ENCODE measurements at regions not wholly inside any gene's neighbourhood (a gene's known extent, or its start where the extent isn't known, plus 50 kb on each side); places are given as distances from the start of the nearest gene placed in this dataset.
"Not testable (repeated sequence)": the region's sequence is repeated elsewhere in the genome, so short reads cannot be mapped to it uniquely, and the experiment has no call there.

DNA sequence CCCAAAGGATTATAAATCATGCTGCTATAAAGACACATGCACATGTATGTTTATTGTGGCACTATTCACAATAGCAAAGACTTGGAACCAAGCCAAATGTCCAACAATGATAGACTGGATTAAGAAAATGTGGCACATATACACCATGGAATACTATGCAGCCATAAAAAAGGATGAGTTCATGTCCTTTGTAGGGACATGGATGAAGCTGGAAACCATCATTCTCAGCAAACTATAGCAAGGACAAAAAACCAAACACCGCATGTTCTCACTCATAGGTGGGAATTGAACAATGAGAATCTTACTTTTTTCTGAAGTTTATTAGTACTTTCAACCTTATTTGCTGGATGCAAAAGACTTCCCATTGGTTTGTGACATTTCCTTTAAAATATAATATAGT is 101.0 kb upstream of the TBX18 start:
- not testable (repeated sequence) for DNase-seq

DNA sequence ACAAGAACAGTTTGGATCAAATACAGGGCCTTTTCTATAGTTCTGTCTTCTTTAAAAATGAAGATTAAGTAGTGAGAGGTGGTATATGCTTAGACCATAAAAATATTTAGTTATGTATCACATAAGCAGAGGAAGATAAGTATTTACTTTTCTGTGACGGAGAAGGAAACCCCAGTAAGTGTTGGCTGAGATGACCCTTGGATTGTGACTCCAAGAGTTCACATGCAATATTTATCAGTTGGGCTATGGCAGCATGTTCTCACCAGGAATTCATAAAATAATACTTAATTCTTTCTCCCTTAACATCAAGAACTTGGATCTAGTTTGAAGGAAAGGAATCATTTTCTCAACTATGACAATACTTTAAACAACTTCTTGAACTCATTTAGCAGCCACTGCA is 98.4 kb upstream of the TBX18 start:
- DNase-seq, result no peak

DNA sequence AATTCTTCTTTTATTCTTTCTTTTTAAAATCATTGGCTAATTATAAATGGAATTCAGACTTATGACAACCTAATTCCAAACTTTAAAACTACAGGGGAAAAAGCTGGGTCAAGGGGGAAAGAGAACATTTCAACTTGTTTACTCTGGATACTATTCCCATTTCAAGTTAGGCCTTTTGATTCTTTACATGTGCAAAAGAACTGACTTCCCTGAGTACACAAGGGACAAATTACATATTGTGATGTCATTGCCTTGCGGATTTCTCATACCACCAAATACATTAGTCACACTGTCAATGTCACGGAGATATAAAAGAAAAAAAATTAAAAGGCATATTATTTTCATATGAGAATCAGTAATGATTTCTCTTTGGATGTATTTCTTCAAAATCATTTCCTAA is 96.5 kb upstream of the TBX18 start:
- no peak for DNase-seq

DNA sequence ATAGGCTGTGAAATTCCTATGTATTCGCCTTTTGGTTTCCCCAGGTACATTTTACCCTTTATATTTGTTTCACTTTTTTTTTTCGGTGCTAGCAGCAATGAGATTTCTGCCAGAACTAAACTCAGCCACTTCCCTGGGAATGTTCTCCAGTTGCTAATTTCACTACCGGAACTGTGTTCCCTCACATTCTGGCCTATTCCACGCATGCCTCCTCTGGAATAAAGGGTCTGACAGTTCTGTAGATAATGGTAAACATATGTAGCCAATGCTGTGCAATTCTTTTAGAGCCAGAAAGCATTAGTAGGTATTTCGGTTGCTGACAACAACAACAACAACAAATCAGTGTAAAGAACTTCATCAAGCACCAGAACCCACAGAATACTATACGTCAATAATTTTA is 96.1 kb upstream of the TBX18 start:
- no peak for DNase-seq

DNA sequence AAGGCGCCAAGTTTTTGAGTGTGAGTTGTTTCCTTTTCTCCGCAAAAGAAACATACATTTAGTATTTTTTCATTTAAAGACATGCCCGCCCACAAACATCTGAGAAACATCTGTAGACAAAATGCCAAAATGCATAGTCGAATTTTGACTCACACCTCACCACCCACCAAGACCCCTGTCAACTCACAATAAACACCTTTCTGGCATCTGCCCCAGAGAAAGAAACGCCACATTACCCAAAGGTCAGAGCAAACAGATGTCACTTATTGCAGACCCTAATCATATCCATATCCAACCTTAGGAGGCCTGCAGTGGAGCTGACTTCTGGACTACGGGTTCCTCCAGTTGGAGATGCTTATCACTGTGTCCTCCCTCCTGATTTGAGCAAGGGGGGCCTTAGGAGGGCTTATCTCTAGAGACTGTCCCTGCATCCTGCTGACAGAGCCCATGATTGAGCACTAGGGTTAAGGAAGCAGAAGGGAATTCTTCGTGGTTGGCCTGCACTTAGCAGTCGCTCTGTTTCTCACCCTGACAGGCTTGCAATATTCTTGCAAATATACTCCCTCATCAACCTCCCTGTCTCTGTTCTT is 90.5 kb upstream of the TBX18 start:
- no peak for DNase-seq

DNA sequence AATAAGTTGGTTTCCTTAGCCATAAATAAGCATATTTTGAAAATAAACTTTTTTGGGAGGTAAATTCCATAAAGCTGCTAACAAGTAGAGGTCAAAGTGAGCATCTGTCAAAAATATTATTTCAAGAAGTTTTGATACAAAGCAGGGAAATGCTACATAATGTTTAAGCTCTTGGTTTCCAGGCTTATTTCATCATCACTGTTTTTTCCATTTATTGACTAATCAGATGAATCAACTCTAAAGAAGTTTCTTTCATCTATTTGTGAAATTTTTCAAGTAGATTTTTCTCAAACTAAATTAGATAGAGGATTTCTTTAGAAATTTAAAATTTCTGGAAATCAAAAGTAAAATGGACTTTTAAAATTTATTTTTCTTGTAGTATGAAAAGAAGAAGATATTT is 89.5 kb upstream of the TBX18 start:
- no peak for DNase-seq

DNA sequence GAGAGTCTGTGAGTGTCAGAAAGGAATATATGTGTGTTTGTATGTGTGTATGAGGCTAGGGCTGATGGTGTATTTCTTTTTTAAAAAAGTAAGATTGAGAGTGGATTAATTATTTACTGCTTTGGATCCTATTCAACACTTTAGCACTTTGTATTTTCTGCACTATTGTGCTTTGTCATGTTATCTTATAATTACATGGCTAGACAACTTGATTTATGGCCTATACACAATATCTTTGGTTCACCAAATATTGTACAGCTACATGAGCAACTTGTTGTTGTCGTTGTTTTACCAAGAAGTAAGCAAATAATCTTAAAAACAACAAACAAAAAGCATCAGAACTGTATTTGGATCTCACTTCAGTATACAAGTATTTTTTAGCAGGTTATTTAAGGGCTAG is 84.6 kb upstream of the TBX18 start:
- no peak for DNase-seq

DNA sequence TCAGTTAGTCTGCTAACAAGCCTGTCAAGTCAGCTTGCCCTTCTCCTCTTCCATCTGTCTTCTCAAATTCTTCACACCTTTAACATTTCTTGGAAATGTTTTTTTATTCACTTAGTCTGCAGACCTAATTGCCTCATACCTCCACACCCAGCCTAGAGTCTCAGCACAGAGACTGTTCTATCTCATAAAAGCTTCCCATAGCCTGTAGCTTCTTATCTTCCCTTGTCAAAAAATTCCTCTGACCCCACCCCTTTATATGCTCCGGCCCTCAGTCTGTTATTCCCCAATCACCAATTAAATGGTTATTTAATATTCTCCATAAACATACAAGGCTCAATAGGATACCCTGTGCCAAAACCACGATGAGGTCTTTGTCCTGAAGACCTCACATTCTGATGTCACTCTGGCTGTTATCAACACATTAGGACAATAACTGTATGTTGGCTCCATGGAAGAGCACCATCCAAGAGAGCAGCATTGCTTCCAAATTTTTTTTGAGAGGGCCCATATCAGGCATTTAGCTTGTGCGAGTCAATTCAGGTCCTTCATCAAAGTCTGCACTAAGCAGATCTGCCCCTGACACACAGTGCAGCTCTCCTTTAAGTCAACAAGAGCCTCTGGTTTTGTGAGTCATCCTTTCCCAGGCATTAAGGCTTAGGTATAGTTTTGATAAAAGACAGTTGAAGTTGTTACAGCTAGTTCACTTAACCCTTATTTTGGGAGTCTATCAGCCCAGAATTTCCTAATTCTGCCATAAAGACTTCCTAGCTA is 83.2 kb upstream of the TBX18 start:
- no peak for DNase-seq

DNA sequence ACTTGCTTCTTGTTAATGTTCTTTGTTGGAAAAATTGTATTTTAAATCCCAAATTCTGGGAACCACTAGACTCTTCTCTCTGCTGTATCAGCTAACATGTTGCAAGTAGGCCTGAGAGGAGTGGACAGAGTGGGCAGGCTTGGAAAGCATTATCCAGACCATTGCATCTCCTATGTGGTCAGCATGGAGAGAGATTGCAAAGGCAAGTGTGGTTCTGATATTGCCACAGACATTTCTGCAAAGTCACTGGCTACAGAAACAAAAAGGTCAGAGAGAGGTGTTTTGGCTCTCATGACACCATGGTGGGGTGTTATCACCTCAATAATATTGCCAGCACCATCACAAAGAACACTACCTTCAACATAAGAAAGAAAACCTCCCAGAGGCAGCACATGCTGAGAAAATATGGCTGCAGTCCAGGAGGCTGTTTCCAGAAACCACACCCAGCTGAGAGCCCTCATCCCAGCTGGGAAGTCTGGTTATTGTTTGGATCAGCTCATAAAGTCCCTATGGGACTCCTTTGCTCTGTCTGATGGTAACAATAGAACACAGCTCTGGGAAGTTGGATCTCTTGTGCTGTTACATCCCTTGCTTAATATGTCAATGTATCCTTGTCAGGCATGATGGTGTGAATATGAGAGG is 78.2 kb upstream of the TBX18 start:
- peak; percentile 36 for DNase-seq

DNA sequence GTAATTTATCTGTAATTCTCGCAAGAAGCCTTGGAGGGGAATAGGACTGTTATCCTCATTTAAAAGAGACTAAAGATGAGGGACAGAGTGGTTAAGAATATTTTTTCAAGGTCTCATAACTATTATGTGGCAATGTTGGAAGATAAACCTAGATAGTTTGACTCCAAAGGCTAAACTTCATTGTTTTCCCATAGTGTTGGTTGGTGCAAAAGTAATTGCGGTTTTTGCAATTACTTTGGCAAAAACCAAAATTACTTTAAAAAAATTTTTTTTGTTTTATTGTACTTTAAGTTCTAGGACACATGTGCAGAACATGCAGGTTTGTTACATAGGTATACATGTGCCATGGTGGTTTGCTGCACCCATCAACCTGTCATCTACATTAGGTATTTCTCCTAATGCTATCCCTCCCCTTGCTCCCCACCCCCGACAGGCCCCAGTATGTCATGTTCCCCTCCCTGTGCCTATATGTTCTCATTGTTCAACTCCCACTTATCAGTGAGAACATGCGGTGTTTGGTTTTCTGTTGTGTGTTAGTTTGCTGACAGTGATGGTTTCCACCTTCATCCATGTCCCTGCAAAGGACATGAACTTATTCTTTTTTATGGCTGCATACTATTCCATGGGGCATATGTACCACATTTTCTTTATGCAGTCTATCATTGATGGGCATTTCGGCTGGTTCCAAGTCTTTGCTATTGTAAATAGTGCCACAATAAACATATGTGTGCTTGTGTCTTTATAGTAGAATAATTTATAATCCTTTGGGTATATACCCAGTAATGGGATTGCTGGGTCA is 72.9 kb upstream of the TBX18 start:
- not testable (repeated sequence) for DNase-seq

DNA sequence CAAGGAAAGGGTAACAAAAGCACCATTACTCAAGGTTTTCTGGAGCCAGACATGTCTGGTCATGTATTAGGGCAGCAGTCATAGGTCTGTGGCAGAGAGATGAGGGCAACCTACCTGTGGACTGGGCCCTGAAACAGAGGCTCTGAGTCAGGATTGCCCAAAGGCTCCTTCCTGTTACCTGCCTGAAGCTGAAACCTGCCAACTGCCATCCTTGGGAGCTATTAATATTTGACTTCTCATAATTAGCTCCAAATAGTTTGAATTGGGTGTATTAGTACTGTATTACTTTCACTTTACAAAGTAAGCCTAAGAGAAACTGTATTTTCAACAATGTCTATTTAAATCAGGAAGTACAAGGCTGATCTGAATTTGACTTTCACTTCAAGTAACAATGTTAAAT is 72.0 kb upstream of the TBX18 start:
- DNase-seq, result no peak

DNA sequence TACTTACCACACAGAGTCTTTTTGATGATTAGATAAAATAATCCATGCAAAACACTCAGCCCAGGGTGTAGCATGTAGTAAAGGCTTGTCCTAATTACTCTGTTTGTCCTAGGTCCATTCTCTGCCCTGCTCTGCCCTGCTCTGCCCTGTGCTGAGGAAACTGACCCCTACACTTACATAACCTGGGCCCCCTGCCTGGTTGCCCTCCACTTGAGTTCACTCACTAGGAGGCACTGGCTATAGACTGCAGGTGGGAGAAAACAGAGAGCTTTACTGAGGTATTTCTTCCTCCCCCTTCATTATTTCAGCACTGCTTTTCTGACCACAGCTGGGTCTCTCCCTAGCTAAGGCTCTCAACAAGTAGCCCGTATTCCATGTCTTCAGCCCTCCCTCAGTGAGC is 70.9 kb upstream of the TBX18 start:
- no peak for DNase-seq

DNA sequence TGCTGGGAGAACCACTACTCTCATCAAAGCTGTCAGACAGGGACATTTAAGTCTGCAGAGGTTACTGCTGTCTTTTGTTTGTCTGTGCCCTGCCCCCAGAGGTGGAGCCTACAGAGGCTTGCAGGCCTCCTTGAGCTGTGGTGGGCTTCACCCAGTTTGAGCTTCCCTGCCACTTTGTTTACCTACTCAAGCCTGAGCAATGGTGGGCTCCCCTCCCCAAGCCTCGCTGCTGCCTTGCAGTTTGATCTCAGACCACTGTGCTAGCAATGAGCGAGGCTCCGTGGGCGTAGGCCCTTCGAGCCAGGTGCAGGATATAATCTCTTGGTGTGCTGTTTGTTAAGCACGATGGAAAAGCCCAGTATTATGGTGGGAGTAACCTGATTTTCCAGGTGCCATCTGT is 67.5 kb upstream of the TBX18 start:
- not testable (repeated sequence) for DNase-seq

DNA sequence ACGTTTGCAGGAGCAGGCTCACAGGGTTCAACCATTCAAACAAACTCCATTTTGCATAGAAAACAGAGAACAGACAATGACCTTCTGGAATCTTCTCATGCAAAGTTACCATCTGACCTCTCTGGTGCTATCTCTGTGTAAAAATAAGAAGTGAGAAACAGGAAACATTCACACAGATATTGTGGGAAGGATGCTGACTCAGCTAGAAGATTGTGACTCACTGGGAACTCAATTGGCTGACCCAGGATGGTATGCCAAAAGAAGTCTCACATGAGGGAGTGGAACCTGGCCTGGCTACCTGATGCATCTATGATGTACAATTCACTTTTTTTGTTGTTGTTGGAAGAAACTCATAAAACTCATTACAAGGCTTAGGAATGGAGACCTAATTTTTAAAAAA is 61.1 kb upstream of the TBX18 start:
- DNase-seq, result no peak

DNA sequence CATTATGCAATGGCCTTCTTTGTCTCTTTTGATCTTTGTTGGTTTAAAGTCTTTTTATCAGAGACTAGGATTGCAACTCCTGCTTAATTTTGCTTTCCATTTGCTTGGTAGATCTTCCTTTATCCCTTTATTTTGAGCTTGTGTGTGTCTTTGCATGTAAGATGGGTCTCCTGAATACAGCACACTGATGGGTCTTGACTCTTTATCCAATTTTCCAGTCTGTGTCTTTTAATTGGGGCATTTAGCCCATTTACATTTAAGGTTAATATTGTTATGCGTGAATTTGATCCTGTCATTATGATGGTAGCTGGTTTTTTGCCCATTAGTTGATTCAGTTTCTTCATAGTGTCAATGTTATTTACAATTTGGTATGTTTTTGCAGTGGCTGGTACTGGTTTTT is 56.9 kb upstream of the TBX18 start:
- DNase-seq, result not testable (repeated sequence)

DNA sequence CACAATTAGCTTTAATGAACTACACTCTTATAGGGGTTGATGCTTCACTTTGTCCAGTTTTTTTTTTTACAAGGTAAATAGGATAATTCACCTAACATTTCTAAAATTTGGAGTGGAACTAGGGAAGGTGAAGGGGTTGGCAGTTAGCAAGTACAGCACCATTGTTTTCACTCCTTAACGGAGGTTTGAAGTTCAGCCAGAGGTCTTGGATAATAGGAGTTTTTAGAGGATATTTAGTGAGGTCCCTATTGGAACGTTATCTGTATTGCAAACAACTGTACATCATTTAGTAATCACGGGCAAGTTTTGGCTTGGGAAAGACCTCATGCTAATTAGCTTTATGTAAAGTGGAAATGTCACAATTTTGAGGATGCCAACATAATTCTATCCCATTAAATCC is 52.3 kb upstream of the TBX18 start:
- DNase-seq, result no peak

DNA sequence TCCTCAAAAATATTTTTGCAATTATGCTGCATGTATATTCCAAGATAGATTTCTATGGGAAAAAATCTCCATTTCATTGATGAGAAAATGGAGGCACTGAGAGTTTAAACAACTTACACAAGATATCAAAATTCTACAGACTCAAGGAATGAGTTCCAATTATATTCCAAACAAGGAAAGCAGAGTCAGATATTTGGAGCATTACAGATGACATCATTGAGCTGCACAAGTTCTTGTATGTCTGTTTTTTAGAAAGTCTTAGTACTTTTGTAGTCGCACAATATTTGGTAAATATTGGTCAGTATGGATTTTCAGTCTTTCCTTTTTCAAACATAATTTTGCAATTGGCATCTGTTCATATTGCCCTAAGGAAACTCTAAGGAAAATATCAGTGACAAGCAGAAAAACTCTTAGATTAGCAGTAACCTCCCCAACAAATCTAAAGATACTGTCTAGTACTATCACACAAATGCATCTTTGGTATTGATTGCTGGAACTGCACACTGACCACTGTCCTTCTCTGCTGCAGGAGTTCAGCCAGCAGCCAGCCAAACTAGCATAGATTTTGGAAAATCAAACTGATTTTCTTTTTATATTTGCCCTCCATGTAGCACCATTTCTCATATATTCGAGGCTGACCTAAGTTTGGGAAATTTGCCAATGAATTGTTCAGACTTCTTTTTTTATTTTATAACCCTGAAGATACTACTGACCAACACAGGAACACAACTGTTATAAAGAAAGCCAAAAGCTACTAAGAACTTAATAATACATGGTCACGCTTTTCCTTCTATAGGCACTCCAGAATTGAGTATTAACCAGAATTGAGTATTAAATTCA is 51.7 kb upstream of the TBX18 start:
- no peak for DNase-seq
